T follicular helper cell (primary cell): ENCODE measurements at regions not wholly inside any gene's neighbourhood (a gene's known extent, or its start where the extent isn't known, plus 50 kb on each side); places are given as distances from the start of the nearest gene placed in this dataset.

ENCODE experiments used
- DNase-seq: peaks from one replicate; pipeline ENCODE4 v3.0.0-alpha.2; 2020; ENCODE audit warnings: low read depth

DNA sequence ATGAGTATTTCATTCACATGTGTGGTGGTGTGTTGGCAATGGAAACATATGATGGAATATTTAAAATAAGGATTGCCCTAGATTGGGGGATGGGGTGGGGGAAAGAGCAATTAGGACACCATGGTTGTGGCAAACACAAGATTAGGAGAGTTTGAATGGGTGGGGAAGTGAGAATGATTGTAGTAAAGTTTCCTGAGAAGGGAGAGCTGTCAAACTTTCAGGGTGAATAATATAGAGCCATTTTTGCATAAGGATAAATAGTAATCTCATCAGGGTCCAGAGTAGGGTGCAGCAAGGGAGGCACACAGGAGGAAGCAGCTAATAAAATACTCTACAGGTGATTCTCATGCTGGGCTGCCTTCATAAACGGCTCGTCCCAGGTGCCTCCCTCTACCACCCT lies 294.9 kb upstream of the MARCKS start:
- no peak for DNase-seq

GRCh38 chr6:113564371-113565171 lies 292.6 kb upstream of the MARCKS start:
- no peak for DNase-seq

DNA sequence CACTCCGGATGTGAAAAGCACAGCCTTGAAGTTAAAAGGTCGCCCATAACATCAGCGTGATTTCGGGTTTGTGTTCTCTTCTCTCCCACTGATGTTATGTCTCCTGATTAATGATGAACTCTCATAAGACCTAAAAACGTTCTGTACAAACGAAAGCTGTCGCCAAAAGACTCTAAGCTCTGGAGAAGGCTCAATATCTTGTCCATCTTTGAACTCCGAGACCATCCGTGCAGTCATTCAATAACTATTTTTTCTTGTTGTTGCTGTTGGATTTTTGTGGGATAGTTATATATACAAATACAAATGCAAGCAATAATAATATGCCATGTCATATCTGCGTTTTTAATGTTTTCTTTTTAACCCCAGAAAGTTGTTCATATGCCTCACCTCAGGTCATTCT lies 291.8 kb upstream of the MARCKS start:
- DNase-seq: no peak

DNA sequence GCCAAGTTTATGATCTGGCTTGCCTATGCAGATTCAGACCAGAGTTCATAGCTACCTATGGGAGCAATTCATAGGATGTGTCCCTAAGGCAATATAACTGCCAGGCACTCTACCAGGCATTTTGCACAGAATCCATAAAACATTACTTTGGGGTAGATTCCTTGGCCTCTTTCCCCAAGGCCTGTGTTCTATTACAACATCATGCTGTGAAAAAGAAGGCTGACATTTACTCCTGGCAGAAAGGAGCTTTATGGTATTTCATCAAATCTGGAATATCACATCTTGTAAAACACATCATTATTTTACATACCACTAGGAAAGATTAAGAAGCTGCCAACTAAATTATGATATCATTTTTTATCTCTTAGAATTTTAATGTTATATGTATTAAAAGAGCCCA lies 287.0 kb upstream of the MARCKS start:
- DNase-seq: no peak

GRCh38 chr6:113570641-113571040 lies 286.5 kb upstream of the MARCKS start:
- no peak for DNase-seq

- no peak for DNase-seq
These were observed 283.0 kb upstream of the MARCKS start for GRCh38 chr6:113574147-113574546.

GRCh38 chr6:113576310-113576709 lies 280.8 kb upstream of the MARCKS start:
- no peak for DNase-seq

DNA sequence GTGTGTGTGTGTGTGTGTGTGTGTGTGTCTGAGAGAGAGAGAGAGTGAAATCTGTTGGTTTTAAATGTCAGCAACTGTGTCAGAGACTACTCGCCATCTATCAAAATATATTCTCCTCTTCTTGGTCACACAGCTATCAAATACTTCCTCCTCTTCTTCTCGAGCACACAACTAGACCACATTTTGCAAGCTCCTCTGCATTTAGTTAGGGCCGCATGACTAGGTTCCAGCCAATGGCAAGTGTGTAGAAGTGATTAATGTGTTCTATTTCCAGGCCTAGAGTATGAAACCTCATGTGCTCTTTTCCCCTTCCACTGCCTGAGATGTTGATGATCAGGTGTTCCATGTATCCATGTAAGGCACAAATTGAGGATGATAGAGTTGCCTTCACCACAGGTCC lies 278.5 kb upstream of the MARCKS start:
- DNase-seq: no peak

DNA sequence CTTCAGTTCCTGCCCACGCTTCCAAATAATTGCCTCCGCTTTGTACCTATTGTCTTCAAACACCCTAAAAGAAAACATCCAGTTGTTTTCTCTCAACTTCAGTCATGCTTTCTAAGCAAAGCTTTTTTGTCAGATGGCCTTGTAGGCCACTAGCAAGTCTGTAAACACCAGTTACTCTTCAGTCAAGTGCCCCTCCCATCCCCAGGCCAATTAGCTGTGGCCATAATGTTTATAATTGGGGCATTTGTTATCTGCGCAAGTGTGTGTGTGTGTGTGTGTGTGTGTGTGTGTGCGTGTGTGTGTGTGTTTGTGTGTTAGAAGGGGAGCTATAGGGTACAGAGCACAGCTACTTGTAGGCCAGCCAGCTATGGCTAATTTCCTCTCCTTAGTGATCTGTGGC lies 272.4 kb upstream of the MARCKS start:
- DNase-seq: no peak

DNA sequence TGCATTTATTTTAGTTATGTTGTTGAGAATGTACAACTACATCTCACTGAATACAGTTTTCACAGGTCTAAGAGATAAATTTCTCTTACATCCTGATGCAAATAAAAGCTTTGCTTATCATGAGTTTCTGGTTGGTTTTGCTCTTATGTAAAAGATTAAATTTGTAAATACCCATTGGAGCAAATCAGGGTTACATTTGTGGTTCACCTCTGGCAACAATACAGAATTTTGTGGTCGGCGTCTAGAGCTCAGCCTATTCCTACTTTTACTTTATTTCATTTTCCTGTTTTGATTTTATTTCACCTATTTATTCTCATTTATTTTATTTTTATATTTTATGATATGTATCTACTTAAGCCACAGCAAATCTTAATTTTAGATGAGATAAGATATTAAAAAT lies 271.9 kb upstream of the MARCKS start:
- no peak for DNase-seq

- no peak for DNase-seq
These were observed 270.6 kb upstream of the MARCKS start for GRCh38 chr6:113586413-113587077.

- DNase-seq: no peak
These were observed 270.0 kb upstream of the MARCKS start for GRCh38 chr6:113587078-113587699.

- no peak for DNase-seq
These were observed 268.5 kb upstream of the MARCKS start for GRCh38 chr6:113588646-113589045.

GRCh38 chr6:113591896-113592827 lies 265.0 kb upstream of the MARCKS start:
- DNase-seq: no peak

DNA sequence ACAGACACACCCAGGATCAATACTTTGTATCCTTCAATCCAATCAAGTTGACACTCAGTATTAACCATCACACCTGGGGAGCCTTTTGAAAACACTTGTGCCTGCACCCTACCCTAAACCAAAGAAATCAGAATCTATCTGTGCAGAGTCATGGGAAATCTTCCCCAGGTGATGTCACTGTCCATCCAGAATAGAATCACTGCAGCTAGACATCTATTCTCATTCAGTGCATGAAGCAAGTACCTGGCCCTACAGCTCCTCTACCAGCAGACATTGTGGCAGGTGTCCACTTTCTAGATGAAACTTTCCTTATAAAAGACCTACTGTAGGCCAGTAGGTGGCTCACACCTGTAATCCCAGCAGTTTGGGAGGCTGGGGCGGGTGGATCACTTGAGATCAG lies 262.4 kb upstream of the MARCKS start:
- DNase-seq: no peak

- no peak for DNase-seq
These were observed 261.2 kb upstream of the MARCKS start for GRCh38 chr6:113595911-113596376.

DNA sequence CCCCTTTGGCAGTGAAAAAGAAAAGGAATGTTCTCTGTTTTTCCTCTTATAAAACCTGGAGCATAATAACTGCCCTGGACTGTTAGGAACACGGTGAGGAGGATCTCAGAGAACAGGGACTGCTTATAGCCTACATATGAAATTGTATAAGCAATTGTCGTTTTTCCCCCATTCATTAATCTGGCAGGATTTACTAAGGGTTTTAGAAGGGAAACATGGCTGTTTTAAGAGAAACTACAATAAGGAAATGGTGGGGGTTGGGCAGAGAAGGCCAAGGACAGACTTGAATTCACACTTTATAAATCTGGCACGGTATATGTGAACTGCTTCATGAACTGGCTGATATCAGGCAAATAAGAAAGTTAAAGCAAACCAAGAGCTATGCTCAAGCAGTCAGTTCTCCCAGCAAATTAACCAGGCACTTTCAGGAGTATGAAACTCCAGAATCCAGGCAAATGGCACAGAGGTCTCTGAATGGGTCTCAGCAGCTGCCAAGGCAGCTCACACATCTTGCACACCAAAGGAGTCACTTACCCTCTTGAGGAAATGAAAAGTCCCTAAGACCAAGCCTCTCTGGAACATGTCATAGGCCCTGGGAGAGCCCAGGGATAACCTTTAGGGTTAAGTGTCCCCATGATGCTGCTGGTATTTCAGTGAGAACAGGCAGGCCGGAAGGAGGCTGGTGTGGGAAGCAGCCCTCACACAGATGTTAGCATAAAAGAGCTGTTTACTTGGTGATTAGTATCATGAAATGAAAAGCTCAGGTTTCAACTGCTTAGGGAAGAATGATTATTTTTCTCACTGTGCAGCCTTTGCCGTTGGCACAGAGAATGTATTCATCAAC lies 260.5 kb upstream of the MARCKS start:
- no peak for DNase-seq

- DNase-seq: no peak
These were observed 259.9 kb upstream of the MARCKS start for GRCh38 chr6:113597231-113597583.

- DNase-seq: no peak
These were observed 258.4 kb upstream of the MARCKS start for GRCh38 chr6:113598786-113599185.

DNA sequence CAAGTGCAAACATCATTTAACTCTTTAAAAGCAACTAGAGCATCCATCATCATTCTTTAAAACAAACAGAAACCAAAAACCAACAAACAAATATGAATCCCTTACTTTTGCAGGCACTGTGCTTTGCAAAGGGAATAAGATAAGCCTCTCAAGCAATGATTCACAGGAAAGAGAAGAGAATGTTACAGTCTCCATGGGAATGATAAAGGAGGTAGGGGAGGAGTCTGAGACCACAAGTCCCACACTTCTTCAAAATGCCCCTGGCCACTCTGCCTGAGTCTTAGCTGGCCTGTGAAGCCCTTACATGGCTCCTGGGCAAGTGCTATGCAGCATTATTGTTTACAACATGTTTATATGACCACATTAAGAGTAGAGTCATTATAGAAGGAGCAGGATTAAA lies 257.7 kb upstream of the MARCKS start:
- DNase-seq: no peak
